Retinal pigment epithelial cell (primary cell): ENCODE measurements at regions not wholly inside any gene's neighbourhood (a gene's known extent, or its start where the extent isn't known, plus 50 kb on each side); places are given as distances from the start of the nearest gene placed in this dataset.
"Not testable (repeated sequence)": the region's sequence is repeated elsewhere in the genome, so short reads cannot be mapped to it uniquely, and the experiment has no call there.

Experiments used
- DNase-seq: peaks from one replicate; pipeline ENCODE4 v3.0.0-alpha.2; 2010; ENCODE audit warnings: low read depth
- H3K4me3 ChIP-seq: 2 replicates; pipeline ENCODE4 v1.5.1; 2011; ENCODE audit warnings: mild to moderate bottlenecking, low read length, control low read depth, moderate library complexity
- TF ChIP-seq, protein P1 (sequence below): conservative IDR thresholded peaks from 2 replicates; pipeline ENCODE4 v1.5.1; 2011; ENCODE audit warnings: low read depth, low read length, control low read depth, inconsistent platforms

DNA sequence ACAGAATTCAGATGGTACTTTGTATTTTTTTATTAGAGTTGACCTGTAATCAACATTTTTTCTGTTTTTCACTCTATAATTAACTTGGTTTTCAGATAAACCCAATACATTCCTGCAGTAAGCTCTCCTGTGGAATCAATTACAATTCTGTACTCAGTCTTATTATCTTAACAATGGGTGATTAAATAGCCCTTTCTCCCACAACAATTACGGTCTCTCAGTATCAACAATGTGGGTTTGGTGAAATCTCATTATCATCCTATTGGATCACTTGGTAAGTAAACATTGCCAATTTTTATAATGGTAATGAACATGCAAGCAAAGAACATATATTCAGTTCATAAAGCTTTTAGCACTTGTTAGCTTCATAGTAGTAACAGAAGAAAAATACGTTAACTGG lies 438.9 kb upstream of the EPHA7 start:
- no peak overlapping the region for H3K4me3 ChIP-seq
- DNase-seq: no peak
- TF ChIP-seq, protein P1, sequence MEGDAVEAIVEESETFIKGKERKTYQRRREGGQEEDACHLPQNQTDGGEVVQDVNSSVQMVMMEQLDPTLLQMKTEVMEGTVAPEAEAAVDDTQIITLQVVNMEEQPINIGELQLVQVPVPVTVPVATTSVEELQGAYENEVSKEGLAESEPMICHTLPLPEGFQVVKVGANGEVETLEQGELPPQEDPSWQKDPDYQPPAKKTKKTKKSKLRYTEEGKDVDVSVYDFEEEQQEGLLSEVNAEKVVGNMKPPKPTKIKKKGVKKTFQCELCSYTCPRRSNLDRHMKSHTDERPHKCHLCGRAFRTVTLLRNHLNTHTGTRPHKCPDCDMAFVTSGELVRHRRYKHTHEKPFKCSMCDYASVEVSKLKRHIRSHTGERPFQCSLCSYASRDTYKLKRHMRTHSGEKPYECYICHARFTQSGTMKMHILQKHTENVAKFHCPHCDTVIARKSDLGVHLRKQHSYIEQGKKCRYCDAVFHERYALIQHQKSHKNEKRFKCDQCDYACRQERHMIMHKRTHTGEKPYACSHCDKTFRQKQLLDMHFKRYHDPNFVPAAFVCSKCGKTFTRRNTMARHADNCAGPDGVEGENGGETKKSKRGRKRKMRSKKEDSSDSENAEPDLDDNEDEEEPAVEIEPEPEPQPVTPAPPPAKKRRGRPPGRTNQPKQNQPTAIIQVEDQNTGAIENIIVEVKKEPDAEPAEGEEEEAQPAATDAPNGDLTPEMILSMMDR: no peak

DNA sequence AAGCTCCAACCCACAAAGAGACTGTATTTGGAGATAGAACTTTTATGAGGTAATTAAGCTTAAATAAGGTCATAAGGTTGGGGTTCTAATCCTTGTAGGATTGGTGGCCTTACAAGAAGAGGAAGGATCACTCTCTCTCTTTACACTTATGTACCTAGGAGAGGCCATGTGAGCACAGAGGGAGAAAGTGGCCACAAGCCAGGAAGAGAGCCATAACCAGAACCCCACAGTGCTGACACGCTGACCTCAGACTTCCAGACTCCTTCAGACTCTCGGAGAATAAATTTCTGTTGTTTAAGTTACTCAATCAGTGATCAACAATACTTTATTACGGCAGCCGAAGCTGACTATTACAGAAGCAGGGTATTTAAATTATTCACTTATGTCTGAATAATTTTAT lies 430.5 kb upstream of the EPHA7 start:
- DNase-seq: no peak
- TF ChIP-seq, protein P1: no peak
- H3K4me3 ChIP-seq: no peak overlapping the region

DNA sequence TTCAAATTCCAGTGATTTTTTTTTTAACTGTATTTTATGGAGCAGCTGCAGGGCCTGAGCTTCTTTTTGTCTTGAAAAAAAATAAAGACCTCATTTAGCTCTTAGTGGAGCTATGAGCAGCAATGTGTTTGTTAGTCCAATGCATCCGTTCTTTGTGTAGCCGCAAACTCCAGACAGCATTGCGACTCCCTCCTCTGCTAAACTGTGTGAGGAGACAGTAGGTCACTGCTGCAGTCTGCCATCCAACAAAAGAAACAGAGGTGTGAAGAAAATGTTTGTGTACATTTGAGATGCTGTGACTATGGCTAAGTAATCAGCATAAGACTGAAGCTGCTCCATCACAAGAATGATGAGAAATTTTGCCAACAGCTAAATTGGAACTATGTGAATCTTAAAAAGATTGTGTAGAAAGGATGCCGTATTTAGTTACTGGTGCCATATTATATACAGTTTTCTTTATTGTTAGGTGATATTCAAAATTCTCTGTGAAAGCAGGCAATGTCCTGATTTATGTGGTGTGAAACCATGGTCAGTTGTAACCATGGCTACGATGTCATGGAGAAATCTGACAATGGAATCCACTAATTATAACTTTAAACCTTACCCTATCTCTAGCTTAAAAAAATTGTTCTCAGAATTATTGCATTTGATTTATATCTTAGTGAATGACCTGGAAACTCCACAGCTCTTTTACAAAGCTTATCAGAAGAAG lies 428.8 kb upstream of the EPHA7 start:
- no peak overlapping the region for H3K4me3 ChIP-seq
- TF ChIP-seq, protein P1: no peak
- no peak for DNase-seq

DNA sequence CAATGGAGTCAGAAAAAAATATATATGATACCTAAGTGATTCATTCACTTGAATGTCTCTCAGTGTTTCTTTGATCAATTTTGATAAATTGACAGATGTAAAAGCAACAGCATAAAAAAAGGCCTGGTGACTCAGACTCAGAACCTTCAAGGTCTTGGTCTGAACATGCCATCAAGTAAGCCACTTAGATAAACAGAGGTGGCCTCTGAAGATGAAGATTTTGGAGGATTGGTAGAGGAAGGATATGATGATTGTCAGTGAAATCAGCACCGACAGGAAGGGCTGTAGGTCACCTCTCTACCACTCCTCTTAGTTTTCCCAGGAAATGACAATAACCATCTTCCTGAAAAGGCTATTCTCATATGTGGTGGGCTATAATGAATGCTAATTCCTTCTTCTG lies 422.8 kb upstream of the EPHA7 start:
- TF ChIP-seq, protein P1: no peak
- DNase-seq: no peak
- H3K4me3 ChIP-seq: no peak overlapping the region

DNA sequence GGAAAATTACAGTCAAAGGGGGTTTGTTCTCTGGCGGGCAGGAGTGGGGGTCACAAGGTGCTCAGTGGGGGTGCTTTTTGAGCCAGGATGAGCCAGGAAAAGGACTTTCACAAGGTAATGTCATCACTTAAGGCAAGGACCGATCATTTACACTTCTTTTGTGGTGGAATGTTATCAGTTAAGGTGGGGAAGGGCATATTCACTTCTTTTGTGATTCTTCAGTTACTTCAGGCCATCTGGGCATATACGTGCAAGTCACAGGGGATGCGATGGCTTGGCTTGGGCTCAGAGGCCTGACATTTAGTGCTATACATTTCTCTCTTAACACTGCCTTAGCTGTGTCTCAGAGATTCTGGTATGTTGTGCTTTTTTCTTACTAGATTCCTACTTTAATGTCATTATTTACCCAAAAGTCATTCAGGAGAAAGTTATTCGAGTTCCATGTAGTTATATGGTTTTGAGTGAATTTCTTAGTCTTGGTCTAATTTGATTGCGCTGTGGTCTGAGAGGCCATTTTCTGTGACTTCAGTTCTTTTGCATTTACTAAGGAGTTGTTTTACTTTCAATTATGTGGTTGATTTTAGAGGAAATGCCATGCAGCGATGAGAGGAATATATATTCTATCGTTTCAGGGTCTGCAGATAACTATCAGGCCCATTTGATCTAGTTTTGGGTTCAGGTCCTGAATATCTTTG lies 416.2 kb upstream of the EPHA7 start:
- not testable (repeated sequence) for H3K4me3 ChIP-seq, DNase-seq

DNA sequence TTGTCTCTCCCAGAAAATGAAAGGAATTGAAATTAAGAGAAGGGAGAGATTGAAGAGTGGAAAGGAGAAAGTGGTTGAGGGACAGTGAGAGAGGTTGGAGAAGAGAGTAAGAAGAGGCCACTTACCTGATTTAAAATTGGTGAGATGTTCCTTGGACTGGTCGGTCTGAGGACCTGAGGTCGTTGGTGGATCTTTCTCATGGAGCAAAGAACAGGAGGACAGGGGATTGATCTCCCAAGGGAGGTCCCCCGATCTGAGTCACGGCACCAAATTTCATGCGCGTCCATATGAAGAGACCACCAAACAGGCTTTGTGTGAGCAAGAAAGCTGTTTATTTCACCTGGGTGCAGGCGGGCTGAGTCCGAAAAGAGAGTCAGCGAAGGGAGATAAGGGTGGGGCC lies 415.7 kb upstream of the EPHA7 start:
- DNase-seq, H3K4me3 ChIP-seq: not testable (repeated sequence)

DNA sequence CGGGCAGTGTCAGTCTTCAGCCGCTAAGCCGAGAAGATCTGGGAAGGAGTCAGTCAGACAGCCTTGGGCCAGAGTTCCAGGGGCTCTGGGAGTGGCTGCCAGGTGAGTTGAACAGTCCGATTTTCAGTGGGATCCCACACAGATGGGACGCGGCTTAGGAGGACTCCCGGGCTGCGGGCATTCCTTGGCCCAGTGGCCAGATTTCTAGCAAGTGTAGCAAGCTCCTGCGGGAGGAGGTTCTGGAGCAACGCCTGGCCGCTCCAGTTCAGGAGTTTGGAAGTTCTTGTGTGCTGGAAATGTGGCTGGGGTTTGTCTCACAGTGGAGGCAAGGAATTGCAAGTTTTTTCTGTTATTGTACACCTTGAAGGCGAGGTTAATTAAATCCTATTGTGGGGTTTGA lies 414.0 kb upstream of the EPHA7 start:
- H3K4me3 ChIP-seq, DNase-seq: not testable (repeated sequence)

DNA sequence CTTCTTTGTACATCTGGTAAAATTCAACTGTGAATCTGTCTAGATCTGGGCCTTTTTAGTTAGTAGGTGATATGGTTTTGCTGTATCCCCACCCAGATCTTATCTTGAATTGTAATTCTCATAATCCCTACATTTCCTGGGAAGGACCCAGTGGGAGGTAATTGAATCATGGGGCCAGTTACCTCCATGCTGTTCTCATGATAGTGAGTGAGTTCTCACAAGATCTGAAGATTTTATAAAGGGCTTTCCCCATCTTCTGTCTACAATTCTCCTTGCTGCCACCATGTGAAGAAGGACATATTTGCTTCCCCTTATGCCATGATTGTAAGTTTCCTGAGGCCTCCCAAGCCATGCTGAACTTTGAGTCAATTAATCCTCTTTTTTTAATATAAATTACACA lies 410.4 kb upstream of the EPHA7 start:
- not testable (repeated sequence) for H3K4me3 ChIP-seq, DNase-seq

DNA sequence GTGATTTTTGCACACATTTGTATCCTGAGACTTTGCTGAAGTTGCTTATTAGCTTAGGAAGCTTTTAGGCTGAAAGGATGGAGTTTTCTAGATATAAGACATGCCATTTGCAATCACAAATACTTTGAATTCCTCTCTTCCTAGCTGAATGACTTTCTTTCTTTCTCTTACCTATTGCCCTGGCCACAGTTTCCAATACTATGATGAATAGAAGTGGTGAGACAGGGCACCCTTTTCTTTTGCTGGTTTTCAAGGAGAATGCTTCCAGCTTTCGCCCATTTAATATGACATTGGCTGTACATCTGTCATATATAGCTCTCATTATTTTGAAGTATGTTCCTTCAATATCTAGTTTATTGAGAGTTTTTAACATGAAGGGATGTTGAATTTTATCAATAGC lies 409.6 kb upstream of the EPHA7 start:
- TF ChIP-seq, protein P1: no peak
- no peak for DNase-seq
- no peak overlapping the region for H3K4me3 ChIP-seq
